ENCODE measurements at regions not wholly inside any gene's neighbourhood (a gene's known extent, or its start where the extent isn't known, plus 50 kb on each side); places are given as distances from the start of the nearest gene placed in this dataset.

- TF ChIP-seq EZH2 (IDR thresholded peaks at IDR 0.05; ENCODE audit: borderline replicate concordance, insufficient read depth, low read length, poor library complexity, severe bottlenecking) (no peak), POLR2AphosphoS5 (IDR thresholded peaks at IDR 0.05) (no peak), CTCF (IDR thresholded peaks at IDR 0.05; ENCODE audit: poor library complexity, severe bottlenecking) (no peak), MXI1 (conservative IDR thresholded peaks at IDR 0.05; ENCODE audit: poor library complexity, severe bottlenecking) (no peak), EP300 (conservative IDR thresholded peaks at IDR 0.05; ENCODE audit: poor library complexity, severe bottlenecking) (no peak), RAD21 (conservative IDR thresholded peaks at IDR 0.05) (no peak), REST (IDR thresholded peaks at IDR 0.05; ENCODE audit: borderline replicate concordance) (no peak), SMC3 (conservative IDR thresholded peaks at IDR 0.05; ENCODE audit: poor library complexity) (no peak), TAF1 (IDR thresholded peaks at IDR 0.05; ENCODE audit: low read depth) (no peak)
These were observed 235.0 kb downstream of the AACS start for GRCh38 chr12:125300249-125300648.
